ENCODE measurements at regions not wholly inside any gene's neighbourhood (a gene's known extent, or its start where the extent isn't known, plus 50 kb on each side); places are given as distances from the start of the nearest gene placed in this dataset.

DNA sequence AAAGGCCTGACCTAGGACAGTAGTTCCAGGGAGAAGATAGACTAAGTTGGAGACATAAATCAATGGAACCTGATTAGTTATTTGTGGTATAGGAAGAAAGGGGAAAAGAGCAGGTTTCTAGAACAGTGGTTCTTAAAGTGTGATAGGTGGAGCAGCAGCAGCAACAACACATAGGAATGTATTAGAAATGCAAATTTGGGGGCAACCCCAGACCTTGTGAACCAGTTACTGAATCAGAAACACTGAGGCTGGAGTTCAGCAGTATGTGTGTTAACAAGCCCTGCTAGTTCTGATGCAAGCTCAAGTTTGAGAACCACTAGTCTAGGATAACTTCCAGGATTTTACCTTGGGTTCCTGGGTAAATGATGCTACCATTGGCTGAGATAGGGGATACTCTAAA, 308.7 kb downstream of the EMP1 start:
- Mint-ChIP-seq H3K4me3 (no peak overlapping the region), H3K4me1 (no peaks in the 10 kb centered on the region), H3K27ac (no peak overlapping the region), H3K9me3 (no peaks in the 10 kb centered on the region), H3K36me3 (no peaks in the 10 kb centered on the region), H3K27me3 (ENCODE audit: low read depth in 2 of 2) (no peaks in the 10 kb centered on the region)
- no peaks in the 10 kb centered on the region for H3K4me1 ChIP-seq (ENCODE audit: control insufficient read depth, insufficient read depth, low read length)
- TF ChIP-seq, protein P1, sequence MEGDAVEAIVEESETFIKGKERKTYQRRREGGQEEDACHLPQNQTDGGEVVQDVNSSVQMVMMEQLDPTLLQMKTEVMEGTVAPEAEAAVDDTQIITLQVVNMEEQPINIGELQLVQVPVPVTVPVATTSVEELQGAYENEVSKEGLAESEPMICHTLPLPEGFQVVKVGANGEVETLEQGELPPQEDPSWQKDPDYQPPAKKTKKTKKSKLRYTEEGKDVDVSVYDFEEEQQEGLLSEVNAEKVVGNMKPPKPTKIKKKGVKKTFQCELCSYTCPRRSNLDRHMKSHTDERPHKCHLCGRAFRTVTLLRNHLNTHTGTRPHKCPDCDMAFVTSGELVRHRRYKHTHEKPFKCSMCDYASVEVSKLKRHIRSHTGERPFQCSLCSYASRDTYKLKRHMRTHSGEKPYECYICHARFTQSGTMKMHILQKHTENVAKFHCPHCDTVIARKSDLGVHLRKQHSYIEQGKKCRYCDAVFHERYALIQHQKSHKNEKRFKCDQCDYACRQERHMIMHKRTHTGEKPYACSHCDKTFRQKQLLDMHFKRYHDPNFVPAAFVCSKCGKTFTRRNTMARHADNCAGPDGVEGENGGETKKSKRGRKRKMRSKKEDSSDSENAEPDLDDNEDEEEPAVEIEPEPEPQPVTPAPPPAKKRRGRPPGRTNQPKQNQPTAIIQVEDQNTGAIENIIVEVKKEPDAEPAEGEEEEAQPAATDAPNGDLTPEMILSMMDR (IDR thresholded peaks at IDR 0.05), result no peak
- intact Hi-C loops (cut with micrococcal nuclease), result no loop called here
- no peaks in the 10 kb centered on the region for H3K36me3 ChIP-seq (ENCODE audit: control insufficient read depth, insufficient read depth, low read length)
- no peak overlapping the region for H3K4me3 ChIP-seq (ENCODE audit: low read length)
- DNase-seq (no peak), ATAC-seq (no peak)
- H3K9me3 ChIP-seq (ENCODE audit: control insufficient read depth, insufficient read depth, low read length), result no peaks in the 10 kb centered on the region
- no peak overlapping the region for H3K27ac ChIP-seq (ENCODE audit: low read length)
- H3K27me3 ChIP-seq (ENCODE audit: control insufficient read depth, insufficient read depth, low read length), result no peaks in the 10 kb centered on the region

DNA sequence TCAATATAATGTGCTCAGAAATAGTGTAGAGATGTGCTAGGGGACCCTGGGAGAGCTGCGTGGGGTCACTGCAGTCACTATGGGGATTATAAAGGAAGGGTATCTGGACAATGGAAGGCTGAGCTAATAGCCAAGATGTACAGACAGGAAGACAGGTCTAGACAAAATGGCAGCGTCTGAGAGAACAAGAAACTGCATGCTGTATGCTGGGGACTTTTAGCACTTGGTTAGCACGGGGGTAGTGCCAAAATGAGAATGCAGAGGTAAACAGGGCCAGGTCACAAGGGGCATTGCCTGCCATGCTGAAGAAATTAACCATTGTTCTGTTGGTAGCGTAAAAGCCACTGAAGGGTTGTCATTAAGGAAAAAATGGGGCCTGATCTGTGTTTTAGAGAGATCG, 308.2 kb downstream of the EMP1 start:
- no peak overlapping the region for H3K27ac Mint-ChIP-seq
- H3K4me1 ChIP-seq (ENCODE audit: control insufficient read depth, insufficient read depth, low read length), result no peaks in the 10 kb centered on the region
- H3K27me3 Mint-ChIP-seq (ENCODE audit: low read depth in 2 of 2), result no peaks in the 10 kb centered on the region

DNA sequence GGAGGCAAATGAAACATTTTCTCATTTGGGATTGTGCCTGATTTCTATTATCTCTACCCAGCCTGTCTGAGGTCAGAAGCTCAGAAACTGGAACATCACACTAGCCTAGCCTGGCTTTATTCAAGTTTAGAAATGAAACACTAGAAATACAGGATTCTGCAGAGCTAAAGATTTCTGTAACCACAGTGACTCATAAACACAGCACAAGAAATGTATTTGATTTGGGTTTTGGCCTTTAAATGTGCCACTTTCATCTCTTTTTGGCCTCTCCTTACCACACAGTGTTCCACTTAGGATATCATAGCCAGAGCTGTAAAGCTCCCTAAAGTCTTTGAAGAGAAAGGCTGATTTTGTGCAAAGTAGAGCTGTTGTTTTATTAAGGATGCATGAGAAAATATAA, 307.5 kb downstream of the EMP1 start:
- ATAC-seq, result no peak
- Histone ChIP-seq H3K36me3 (ENCODE audit: control insufficient read depth, insufficient read depth, low read length) (no peaks in the 10 kb centered on the region), H3K4me3 (ENCODE audit: low read length) (no peak overlapping the region), H3K9me3 (ENCODE audit: control insufficient read depth, insufficient read depth, low read length) (no peaks in the 10 kb centered on the region), H3K4me1 (ENCODE audit: control insufficient read depth, insufficient read depth, low read length) (no peaks in the 10 kb centered on the region), H3K27me3 (ENCODE audit: control insufficient read depth, insufficient read depth, low read length) (no peaks in the 10 kb centered on the region), H3K27ac (ENCODE audit: low read length) (no peak overlapping the region)
- intact Hi-C loops (cut with micrococcal nuclease), result no loop called here
- TF ChIP-seq, protein P1 (IDR thresholded peaks at IDR 0.05), result no peak
- Mint-ChIP-seq H3K27ac (no peak overlapping the region), H3K27me3 (ENCODE audit: low read depth in 2 of 2) (no peaks in the 10 kb centered on the region), H3K36me3 (no peaks in the 10 kb centered on the region), H3K4me1 (no peaks in the 10 kb centered on the region), H3K9me3 (no peaks in the 10 kb centered on the region), H3K4me3 (no peak overlapping the region)
- no peak for DNase-seq

More for the DNA sequence above, 308.2 kb downstream of the EMP1 start:
- H3K36me3 ChIP-seq (ENCODE audit: control insufficient read depth, insufficient read depth, low read length), result no peaks in the 10 kb centered on the region
- Mint-ChIP-seq H3K9me3 (no peaks in the 10 kb centered on the region), H3K36me3 (no peaks in the 10 kb centered on the region), H3K4me3 (no peak overlapping the region), H3K4me1 (no peaks in the 10 kb centered on the region)
- DNase-seq (no peak), ATAC-seq (no peak)
- 71% methylated on average over 5 of the region's 5 CpGs for whole genome bisulfite sequencing (ENCODE audit: insufficient coverage)
- H3K4me3 ChIP-seq (ENCODE audit: low read length), result no peak overlapping the region
- H3K27ac ChIP-seq (ENCODE audit: low read length), result no peak overlapping the region
- no peaks in the 10 kb centered on the region for H3K27me3 ChIP-seq (ENCODE audit: control insufficient read depth, insufficient read depth, low read length)
- TF ChIP-seq, protein P1 (IDR thresholded peaks at IDR 0.05), result no peak
- no peaks in the 10 kb centered on the region for H3K9me3 ChIP-seq (ENCODE audit: control insufficient read depth, insufficient read depth, low read length)
- intact Hi-C loops (cut with micrococcal nuclease), result no loop called here

DNA sequence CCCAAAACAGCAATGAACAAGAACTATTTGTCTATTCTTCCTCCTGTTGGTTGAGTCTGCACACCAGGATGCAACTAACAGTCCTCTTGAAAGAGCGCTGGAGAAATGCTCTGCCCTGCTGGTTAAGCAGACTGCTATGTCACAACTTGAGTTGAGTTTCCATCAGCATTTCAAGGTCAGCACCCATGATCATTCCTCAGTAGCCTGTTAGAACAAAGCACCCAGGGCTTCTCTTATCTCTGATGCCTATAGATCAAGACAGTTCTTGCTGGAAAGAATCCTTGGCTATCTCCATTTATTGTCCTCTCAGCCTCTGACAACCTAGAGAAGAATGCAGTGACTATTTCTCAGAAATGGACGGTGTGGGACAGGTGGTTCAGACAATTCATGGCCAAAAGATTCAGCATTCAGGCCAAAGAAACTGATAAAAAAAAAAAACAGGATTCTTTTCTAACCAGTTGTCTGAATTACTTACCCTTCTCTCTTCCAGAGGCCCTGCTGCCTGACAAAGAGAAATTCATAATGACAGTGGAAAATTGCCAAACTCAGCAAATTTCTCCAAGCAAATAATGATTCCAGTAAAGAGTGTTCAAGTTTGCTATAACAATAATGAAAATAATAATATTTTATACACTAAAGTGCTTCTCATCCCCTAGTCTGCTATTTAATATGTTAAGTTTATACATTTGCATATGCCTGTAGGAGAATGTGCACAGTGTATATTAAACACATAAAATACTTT, 306.7 kb downstream of the EMP1 start:
- TF ChIP-seq, protein P1 (IDR thresholded peaks at IDR 0.05), result no peak
- intact Hi-C loops (cut with micrococcal nuclease), result no loop called here
- DNase-seq, result no peak
- no peak for ATAC-seq
- Mint-ChIP-seq H3K27ac (no peak overlapping the region), H3K9me3 (no peaks in the 10 kb centered on the region), H3K4me1 (no peaks in the 10 kb centered on the region), H3K36me3 (no peaks in the 10 kb centered on the region), H3K27me3 (ENCODE audit: low read depth in 2 of 2) (no peaks in the 10 kb centered on the region), H3K4me3 (no peak overlapping the region)
- no peak overlapping the region for H3K4me3 ChIP-seq (ENCODE audit: low read length)
- 100% methylated on average over 2 of the region's 2 CpGs for WGBS (ENCODE audit: insufficient coverage)
- H3K27me3 ChIP-seq (ENCODE audit: control insufficient read depth, insufficient read depth, low read length), result no peaks in the 10 kb centered on the region
- no peaks in the 10 kb centered on the region for H3K4me1 ChIP-seq (ENCODE audit: control insufficient read depth, insufficient read depth, low read length)
- no peaks in the 10 kb centered on the region for H3K36me3 ChIP-seq (ENCODE audit: control insufficient read depth, insufficient read depth, low read length)
- no peaks in the 10 kb centered on the region for H3K9me3 ChIP-seq (ENCODE audit: control insufficient read depth, insufficient read depth, low read length)
- H3K27ac ChIP-seq (ENCODE audit: low read length), result no peak overlapping the region
